H54 (cell line): ENCODE measurements at regions not wholly inside any gene's neighbourhood (a gene's known extent, or its start where the extent isn't known, plus 50 kb on each side); places are given as distances from the start of the nearest gene placed in this dataset.

Experiments
- DNase-seq: peaks from one replicate; pipeline ENCODE4 v3.0.0; 2011; ENCODE audit warnings: low spot score, mixed read lengths; ENCODE audit not compliant: insufficient read length
- FAIRE-seq: peaks from 3 replicates; lab custom pipeline; 2011; peaks lifted over from hg19 to GRCh38; lab: Jason Lieb, UNC
- POLR2A ChIP-seq: IDR thresholded peaks from 2 replicates; pipeline ENCODE4 v1.6.1; 2011; ENCODE audit warnings: low read depth, mild to moderate bottlenecking, low read length

DNA sequence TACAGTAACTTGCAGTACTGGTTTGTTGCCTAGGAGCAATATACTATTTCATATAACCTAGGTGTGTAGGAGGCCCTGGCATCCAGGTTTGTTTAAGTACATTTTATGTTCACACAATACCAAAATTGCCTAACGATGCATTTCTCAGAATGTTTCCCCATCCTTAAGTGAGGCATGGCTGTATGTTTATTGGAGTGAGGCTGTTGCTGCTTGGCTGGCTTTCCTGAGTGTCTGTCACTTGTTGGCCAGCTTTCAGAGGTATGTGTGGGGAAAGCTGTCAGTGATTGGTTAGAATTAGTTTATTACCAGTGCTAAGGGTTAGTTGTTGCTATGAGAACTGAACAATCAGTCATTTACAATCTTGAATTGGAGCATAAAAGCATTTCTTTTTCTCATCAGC, 154.1 kb upstream of the CDH12 start:
- no peak for FAIRE-seq

DNA sequence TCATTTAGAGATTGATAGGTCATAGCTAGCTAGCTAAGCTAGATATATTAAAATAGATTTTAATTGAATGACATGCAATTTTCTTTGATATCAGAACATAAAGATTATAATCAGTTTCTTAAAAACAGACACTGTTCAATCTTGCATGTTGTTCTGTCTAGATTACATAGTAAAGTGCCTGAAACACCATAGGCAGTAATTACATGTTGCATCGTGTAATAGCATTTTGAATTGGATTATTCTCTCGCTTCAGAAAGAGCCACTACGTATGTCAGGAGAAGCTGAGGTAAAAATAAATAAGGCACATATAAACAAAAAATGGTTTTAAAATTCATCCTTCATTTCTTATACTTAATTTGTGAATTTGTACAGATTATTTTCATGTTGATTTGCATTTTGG, 148.0 kb upstream of the CDH12 start:
- no peak for TF ChIP-seq POLR2A
- DNase-seq (no peak), FAIRE-seq (no peak)

More for the DNA sequence above, 154.1 kb upstream of the CDH12 start:
- no peak for TF ChIP-seq POLR2A
- no peak for DNase-seq

DNA sequence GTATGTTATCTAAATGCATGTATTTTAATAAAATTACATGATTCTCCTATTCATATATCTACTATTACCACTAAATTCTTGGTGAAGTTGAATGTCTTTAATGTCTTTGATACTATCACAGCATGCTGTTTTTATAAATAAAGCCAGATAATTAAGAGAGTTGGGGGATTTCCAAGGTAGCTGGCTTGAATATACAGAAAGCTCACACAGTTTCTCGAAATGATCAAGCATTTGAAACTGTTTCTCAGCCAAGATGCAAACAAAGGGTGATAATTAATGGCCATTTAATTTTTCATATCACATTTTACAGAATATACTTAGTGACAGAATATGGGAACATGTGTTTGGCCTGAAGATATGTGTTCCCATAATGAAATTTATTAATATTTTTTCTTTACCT, 145.6 kb upstream of the CDH12 start:
- FAIRE-seq (no peak), DNase-seq (no peak)
- no peak for TF ChIP-seq POLR2A

DNA sequence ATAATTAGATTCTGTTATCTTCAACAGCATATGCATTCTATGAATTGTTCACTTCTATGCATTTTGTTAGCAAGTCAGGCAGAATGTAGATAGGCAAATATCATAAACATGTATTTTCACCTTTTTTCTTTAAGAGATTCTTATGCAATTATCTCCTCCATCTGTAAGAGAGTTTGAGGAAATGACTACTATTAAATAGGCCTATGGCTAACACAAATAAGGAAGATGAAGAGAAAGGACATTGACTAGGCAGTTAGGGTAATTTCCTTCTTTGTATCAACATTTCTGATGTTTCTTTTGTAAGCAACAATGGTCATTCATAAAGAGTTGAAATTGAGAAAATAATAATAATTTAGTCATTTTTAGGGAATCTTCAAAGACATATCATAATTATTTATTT, 145.2 kb upstream of the CDH12 start:
- no peak for DNase-seq
- FAIRE-seq: no peak
- no peak for TF ChIP-seq POLR2A

DNA sequence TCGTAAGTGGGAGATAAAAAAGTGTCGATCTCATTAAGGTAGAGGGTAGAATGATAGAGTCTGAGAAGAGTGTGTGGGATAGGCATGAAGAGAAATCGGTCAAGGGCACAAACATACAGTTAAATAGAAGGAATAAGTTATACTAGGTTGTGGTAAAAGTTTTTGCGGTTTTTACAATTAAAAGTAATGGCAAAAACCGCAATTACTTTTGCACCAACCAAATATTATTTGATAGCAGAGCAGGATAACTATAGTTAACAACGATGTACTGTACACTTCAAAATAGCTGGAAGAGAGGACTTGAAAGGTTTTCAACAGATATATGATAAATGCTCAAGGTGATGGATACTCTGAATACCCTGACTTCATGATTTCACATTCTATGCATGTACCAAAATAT, 135.8 kb upstream of the CDH12 start:
- FAIRE-seq (no peak), DNase-seq (no peak)
- no peak for TF ChIP-seq POLR2A

DNA sequence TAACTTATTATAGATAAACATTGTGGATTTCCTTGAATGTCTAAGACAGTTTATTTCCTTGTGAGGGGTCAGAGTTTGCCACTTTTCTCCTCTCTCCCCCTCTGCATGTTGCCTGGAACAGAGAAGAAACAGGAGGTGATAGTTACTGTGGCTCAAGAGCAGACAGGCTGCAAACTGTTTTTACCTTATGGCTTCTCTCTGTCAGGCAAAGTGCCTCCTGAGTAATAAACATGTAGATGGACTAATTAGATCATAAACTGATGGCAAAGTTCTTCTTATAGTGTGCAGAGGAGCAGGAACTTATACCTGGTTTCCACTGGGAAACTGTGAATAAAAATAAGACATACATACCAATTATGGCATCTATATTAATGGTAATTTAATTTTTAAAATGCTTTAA, 133.1 kb upstream of the CDH12 start:
- DNase-seq (no peak), FAIRE-seq (no peak)
- no peak for TF ChIP-seq POLR2A

DNA sequence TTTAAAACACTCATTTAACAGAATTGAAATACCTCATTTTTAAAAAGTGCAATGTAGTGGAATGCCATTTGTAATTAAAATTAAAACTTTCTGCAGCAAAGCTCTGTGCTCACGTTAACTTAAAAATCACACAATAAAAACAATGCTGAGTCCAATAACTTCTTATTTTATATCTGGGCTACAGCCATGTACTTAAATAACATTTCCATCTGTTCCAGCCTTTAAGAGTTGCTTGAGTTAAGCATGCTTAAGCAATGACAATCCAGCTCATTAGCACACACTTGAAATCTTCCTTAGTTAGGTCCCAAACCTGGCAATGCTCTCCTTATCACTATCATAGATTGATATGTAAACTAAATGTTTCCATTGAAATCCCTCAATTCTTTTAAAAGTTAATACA, 132.3 kb upstream of the CDH12 start:
- DNase-seq: no peak
- FAIRE-seq: no peak
- TF ChIP-seq POLR2A: no peak

DNA sequence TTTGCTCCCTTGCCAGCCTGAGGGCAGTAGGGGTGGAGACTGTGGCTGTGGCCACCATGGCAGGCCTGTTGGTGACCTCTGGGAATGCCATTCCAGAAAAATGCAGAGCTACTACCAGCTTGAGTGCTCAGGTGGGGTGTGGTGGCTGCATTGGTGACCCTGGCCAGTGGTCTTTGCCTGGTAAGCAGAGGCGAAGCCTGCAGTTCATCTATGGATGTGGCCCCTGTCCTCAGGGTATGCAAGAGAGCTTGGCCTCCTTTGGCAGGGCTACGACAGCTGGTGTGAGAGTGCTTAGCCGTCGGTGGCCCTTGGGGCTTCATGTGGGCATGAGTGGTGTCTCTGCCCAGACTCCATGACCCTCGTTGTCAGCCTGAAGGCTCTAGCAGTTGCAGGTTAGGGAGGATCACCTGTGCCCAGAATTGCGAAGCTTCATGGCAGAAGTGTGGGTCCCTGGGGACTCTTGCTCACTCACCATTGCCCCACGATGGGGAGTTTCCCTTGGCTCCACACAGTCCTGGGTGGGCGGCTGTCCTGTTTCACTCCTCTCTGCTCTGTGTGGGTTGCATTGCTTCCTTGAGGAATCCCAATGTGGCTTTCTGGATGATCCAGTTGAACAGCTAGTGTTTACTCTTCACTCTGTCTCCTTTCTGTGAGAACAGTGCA, 117.9 kb upstream of the CDH12 start:
- DNase-seq (no peak), FAIRE-seq (no peak)
- no peak for TF ChIP-seq POLR2A

DNA sequence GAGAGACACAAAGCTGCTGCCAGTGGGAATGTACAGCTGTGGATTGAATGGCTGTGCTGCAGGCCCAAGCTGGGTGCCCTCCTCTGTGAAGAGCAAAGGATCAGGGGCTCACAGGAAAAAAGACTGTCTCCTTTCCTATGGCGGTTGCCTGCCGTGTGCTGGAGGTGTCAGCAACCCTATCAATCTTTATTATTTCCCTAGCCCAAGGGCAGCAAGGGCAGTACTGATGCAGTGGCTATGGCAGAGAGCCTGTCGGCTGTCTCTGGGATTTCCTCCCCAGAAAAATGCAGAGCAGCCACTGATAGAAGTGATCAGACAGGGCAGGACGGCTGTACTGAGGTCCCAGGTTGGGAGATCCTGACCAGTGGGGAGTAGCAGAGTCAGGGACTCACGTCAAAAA, 117.3 kb upstream of the CDH12 start:
- no peak for TF ChIP-seq POLR2A
- DNase-seq: no peak
- no peak for FAIRE-seq

DNA sequence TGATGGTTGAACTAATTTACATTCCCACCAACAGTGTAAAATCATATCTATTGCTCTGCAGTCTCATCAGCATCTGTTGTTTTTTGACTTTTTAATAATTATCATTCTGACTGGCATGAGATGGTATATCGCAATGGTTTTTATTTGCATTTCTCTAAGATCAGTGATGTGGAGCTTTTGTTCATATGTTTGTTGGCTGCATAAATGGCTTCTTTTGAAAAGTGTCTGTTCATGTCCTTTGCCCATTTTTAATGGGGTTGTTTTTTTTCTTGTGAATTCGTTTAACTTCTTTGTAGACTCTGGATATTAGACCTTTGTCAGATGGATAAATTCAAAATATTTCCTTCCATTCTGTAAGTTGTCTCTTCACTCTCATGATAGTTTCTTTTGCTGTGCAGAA, 115.2 kb upstream of the CDH12 start:
- DNase-seq (no peak), FAIRE-seq (no peak)
- TF ChIP-seq POLR2A: no peak

DNA sequence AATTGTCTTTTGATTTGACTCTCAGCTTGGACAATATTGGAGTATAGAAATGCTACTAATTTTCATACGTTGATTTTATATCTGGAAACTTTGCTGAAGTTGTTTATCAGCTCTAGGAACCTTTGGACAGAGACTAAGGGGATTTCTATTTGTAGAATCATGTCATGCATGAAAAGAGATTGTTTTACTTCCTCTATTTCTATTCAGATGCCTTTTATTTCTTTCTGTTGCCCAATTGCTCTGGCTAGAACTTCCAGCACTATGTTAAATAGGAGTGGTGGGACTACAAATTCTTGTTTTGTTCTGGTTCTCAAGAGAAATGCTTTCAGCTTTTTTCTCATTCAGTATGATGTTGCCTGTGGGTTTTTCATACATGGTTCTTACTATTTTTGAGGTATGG, 112.8 kb upstream of the CDH12 start:
- TF ChIP-seq POLR2A: no peak
- FAIRE-seq (no peak), DNase-seq (no peak)

DNA sequence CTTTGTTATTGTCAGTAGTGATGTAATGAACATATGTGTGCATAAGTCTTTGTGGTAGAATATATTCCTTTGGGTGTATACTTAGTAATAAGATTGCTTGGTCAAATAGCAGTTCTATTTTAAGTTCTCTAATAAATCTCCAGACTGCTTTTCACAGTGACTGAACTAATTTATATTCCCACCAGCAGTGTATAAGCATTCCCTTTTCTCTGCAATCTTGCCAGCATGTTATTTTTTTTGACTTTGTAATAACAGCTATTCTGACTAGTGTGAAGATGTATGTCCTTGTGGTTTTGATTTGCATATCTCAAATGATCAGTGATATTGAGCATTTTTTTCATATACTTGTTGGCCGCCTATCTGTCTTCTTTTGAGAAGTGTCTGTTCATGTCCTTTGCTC, 111.5 kb upstream of the CDH12 start:
- FAIRE-seq (no peak), DNase-seq (no peak)
- no peak for TF ChIP-seq POLR2A

DNA sequence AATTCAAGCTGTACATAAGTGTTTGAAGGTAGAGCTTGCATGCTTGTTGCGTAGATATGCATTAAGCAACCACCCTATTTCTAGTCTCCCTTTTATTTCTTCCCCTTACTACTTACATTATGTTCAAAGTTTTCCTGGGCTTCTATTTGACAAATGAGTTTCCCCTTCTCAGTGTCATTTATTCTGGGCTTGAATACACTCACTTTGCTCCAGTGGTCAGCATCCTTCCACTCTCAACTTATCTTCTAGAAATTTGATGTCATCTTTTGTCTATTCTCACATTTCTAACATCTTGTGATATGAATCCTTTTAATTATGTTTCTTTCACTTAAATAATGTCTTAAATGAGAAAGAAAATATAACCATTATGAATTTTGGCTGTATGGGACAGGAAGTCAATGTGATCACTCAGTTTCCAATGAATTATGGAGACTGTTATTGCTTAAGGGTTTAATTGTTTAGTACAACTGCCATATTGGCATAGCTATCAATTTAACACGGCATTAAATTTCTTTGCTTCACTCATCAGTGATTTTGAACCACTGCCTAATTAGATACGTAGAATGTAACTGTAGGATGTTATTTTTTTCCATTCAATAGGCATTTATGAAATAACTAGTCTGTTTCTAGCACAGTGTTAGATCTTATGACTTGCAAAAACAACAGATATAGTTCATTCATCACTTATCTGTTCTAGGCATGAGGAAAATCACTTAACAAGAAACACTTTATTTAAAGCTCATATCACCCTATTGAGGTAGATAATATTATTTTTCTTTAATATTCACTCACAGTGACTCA, 105.5 kb upstream of the CDH12 start:
- TF ChIP-seq POLR2A: no peak
- FAIRE-seq (no peak), DNase-seq (no peak)

DNA sequence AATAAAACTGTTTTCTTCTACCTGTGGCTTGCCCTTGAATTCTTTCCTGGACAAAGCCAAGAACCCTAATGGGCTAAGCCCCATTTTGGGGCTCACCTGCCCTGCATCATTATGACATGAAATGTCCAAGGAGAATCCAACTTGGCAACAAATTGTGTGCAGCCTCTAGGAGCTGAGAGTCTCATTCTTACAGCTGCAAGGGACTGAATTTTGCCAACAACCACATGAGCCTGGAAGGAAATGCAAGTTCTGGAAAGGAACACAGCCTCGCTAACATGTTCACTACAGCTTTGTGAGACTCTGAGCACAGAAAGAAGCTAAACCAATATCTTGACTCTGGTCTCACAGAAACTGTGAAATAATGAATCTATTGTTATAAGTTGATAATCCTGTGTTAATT, 94.8 kb upstream of the CDH12 start:
- TF ChIP-seq POLR2A: no peak
- no peak for FAIRE-seq

DNA sequence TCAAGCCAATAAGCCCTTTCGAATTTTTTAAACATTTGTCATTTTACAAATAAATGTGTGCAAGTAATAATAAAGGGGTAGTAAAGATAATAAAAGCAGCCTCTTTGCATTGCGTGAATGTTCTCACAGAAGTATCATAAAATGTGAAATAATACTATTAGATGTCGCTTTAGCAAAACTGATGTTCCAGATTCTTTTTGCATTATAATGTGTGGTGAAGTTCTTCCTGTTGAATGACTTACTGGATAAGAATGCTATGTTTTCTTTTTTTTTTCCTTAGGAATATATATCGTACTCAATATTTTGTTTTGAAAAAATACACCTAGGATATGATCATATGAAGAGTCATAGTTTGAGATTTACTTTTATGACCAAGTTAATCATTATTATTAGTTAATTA, 85.2 kb upstream of the CDH12 start:
- no peak for DNase-seq
- FAIRE-seq: no peak
- no peak for TF ChIP-seq POLR2A

More for the DNA sequence above, 94.8 kb upstream of the CDH12 start:
- no peak for DNase-seq
